K562 (cell line): ENCODE measurements at regions not wholly inside any gene's neighbourhood (a gene's known extent, or its start where the extent isn't known, plus 50 kb on each side); places are given as distances from the start of the nearest gene placed in this dataset.
A peak's percentile ranks its signal among the peaks of the same experiment; 100 is the strongest.

ENCODE experiments used
- ATAC-seq: fragments of 200-7000 bp; cut with Tn5 transposase; 3 replicates; pipeline ENCODE4 v1.9.1; 2020; ENCODE audit warnings: moderate library complexity
- BruUV-seq: library from RNA; stranded (reverse); fragments of 400-500 nt; replicated peaks from 2 replicates; lab custom pipeline; 2021; lab: Mats Ljungman, UMichigan
- CTCF ChIA-PET: fragments of 300-600 bp; formaldehyde crosslinking; extraction: SDS; loops from one replicate; lab custom pipeline; 2021; ENCODE audit warnings: low intra/inter-chr PET ratio; lab: Yijun Ruan, JAX
- POLR2A ChIA-PET: fragments of 300-600, 350-650 bp; sonication (Branson Sonifier 250); formaldehyde crosslinking; extraction: SDS; loops from one replicate; lab custom pipeline; 2021; ENCODE audit warnings: antibody characterized with exemption, inconsistent platforms; lab: Yijun Ruan, JAX
- DNase-seq, 4 experiments: peaks; one replicate each; pipeline versions ENCODE4 v3.0.0 to v3.0.0-alpha.2; 2011 to 2018; ENCODE audit warnings: low spot score in 3 of 4, mixed read lengths in 3 of 4; ENCODE audit errors: extremely low read depth in 1 of 4
- FAIRE-seq: peaks from 2 replicates; lab custom pipeline; 2011; peaks lifted over from hg19 to GRCh38; lab: Jason Lieb, UNC
- H2AFZ ChIP-seq: 2 replicates; pipeline ENCODE4 v1.6.0; 2011; ENCODE audit warnings: low read depth, low read length, control low read depth, inconsistent platforms
- H3K27ac ChIP-seq: fragments of 200-600 bp; 3 replicates; pipeline ENCODE4 v1.8.0; 2011; ENCODE audit warnings: low read depth, mild to moderate bottlenecking, control low read depth, inconsistent platforms, low read length, moderate library complexity, mixed read lengths; ENCODE audit errors: extremely low read depth
- H3K27me3 ChIP-seq, 2 experiments: fragments of 300-600 bp in 1 of 2; 2 replicates in 1 of 2; 3 replicates in 1 of 2; pipeline versions ENCODE4 v1.6.0 to v1.8.0; 2011; ENCODE audit warnings: inconsistent platforms in 2 of 2, low read length in 2 of 2, mild to moderate bottlenecking in 1 of 2, mixed read lengths in 1 of 2, moderate library complexity in 1 of 2; ENCODE audit not compliant: control insufficient read depth in 2 of 2, insufficient read depth in 2 of 2
- H3K36me3 ChIP-seq: fragments of 300-600 bp; 3 replicates; pipeline ENCODE4 v1.8.0; 2011; ENCODE audit warnings: mild to moderate bottlenecking, low read length, inconsistent platforms; ENCODE audit not compliant: control insufficient read depth, insufficient read depth
- H3K4me1 ChIP-seq, 2 experiments: fragments of 200-600 bp in 1 of 2; replicated peaks in 1 of 2; 2 replicates in 1 of 2; 3 replicates in 1 of 2; pipeline versions ENCODE4 v1.5.1 to v1.8.0; 2011; ENCODE audit warnings: inconsistent platforms in 2 of 2, low read length in 2 of 2, mild to moderate bottlenecking in 1 of 2, mixed read lengths in 1 of 2, moderate library complexity in 1 of 2; ENCODE audit not compliant: control insufficient read depth in 2 of 2, insufficient read depth in 2 of 2
- H3K4me2 ChIP-seq: 2 replicates; pipeline ENCODE4 v1.6.1; 2011; ENCODE audit warnings: low read length, control low read depth, inconsistent platforms, mixed read lengths; ENCODE audit not compliant: insufficient read depth
- H3K4me3 ChIP-seq: fragments of 200-600 bp; sonication (generic), shearing (Covaris generic); 2 replicates; pipeline ENCODE4 v1.5.1; 2016; ENCODE audit warnings: control low read depth, inconsistent platforms
- H3K79me2 ChIP-seq: fragments of 200-600 bp; 3 replicates; pipeline ENCODE4 v1.8.0; 2011; ENCODE audit warnings: low read length, inconsistent platforms; ENCODE audit not compliant: control insufficient read depth, insufficient read depth
- H3K9ac ChIP-seq, 2 experiments: 2 replicates each; pipeline versions ENCODE4 v1.6.0 to v1.6.1; 2011; ENCODE audit warnings: low read depth in 2 of 2, low read length in 2 of 2, control low read depth in 1 of 2, inconsistent platforms in 1 of 2, mild to moderate bottlenecking in 1 of 2, mixed read lengths in 1 of 2; ENCODE audit not compliant: insufficient read depth in 1 of 2
- H3K9me1 ChIP-seq: one replicate; pipeline ENCODE4 v1.6.0; 2011; ENCODE audit warnings: inconsistent platforms, mild to moderate bottlenecking, low read length, moderate library complexity; ENCODE audit not compliant: control insufficient read depth, insufficient read depth
- H3K9me3 ChIP-seq: replicated peaks from 2 replicates; pipeline ENCODE4 v1.5.1; 2011; ENCODE audit warnings: low read depth, low read length, inconsistent platforms; ENCODE audit not compliant: control insufficient read depth, insufficient read depth
- H4K20me1 ChIP-seq: replicated peaks from 2 replicates; pipeline ENCODE4 v1.6.1; 2011; ENCODE audit warnings: low read length, inconsistent platforms, mixed read lengths; ENCODE audit not compliant: control insufficient read depth, insufficient read depth
- ATF7 ChIP-seq: fragments of 450-650 bp; IDR thresholded peaks from 2 replicates; pipeline ENCODE4 v1.7.1; 2014; ENCODE audit warnings: mild to moderate bottlenecking, moderate library complexity
- BACH1 ChIP-seq: fragments of 200-800 bp; sonication (Bioruptor generic); IDR thresholded peaks from 2 replicates; pipeline ENCODE4 v1.6.1; 2016; ENCODE audit warnings: missing genetic modification characterization, missing compliant biosample characterization
- C11orf30 ChIP-seq: fragments of 450-650 bp; IDR thresholded peaks from 2 replicates; pipeline ENCODE4 v1.6.1; 2016; ENCODE audit warnings: low read depth, mild to moderate bottlenecking
- FOXJ2 ChIP-seq: fragments of 200-800 bp; sonication (Bioruptor generic); IDR thresholded peaks from 2 replicates; pipeline ENCODE4 v1.6.1; 2016; ENCODE audit warnings: missing genetic modification characterization, missing compliant biosample characterization
- KLF13 ChIP-seq: fragments of 450-650 bp; IDR thresholded peaks from 2 replicates; pipeline ENCODE4 v1.6.1; 2016; ENCODE audit warnings: missing genetic modification characterization, low read depth, mild to moderate bottlenecking, missing compliant biosample characterization, moderate library complexity, borderline replicate concordance
- MAFG ChIP-seq: fragments of 450-650 bp; conservative IDR thresholded peaks from 2 replicates; pipeline ENCODE4 v1.6.1; 2016; ENCODE audit warnings: missing genetic modification characterization, missing compliant biosample characterization
- RBM39 ChIP-seq: fragments of 200-400 bp; formaldehyde crosslinking; optimal IDR thresholded peaks from 2 replicates; pipeline ENCODE3; 2018; ENCODE audit warnings: low read depth, low read length
- RFX7 ChIP-seq: fragments of 250-450 bp; sonication (Bioruptor Pico); IDR thresholded peaks from 2 replicates; pipeline ENCODE4 v1.5.1; 2021; ENCODE audit warnings: mild to moderate bottlenecking
- ZNF316 ChIP-seq: fragments of 450-650 bp; IDR thresholded peaks from 2 replicates; pipeline ENCODE4 v1.6.1; 2016
- ZNF507 ChIP-seq: conservative IDR thresholded peaks from 2 replicates; pipeline ENCODE4 v1.6.1; 2017; ENCODE audit warnings: missing genetic modification characterization, missing compliant biosample characterization
- ZNF785 ChIP-seq: fragments of 250-450 bp; sonication (Bioruptor Pico); IDR thresholded peaks from 2 replicates; pipeline ENCODE4 v1.4.0; 2020; ENCODE audit warnings: mild to moderate bottlenecking
- WGBS: fragments of 100-300 bp; shearing (Covaris generic); methylation state at CpG from one replicate; pipeline ENCODE4 v1.1.6; 2016; ENCODE audit warnings: low coverage, mixed read lengths; ENCODE audit not compliant: insufficient coverage; ENCODE audit errors: missing lambda C conversion rate; 5-methylcytosine and 5-hydroxymethylcytosine counted together
- in situ Hi-C: fragments of 300-500 bp; cut with MboI; formaldehyde crosslinking; loops from 4 replicates; pipeline ENCODE4 v1.15.0; 2018; ENCODE audit warnings: inconsistent platforms, mixed read lengths
- intact Hi-C: fragments of 100-400 bp; cut with micrococcal nuclease; formaldehyde crosslinking; loops from 2 replicates; pipeline ENCODE4 v1.14.2; 2022

GRCh38 chr1:37166005-37166404 is 131.7 kb upstream of the GRIK3 start:
- DNase-seq (no peak), FAIRE-seq (no peak), ATAC-seq (no peak)
- H3K4me3 ChIP-seq = no peak overlapping the region
- no peaks in the 10 kb centered on the region; the same call in 1 of the 2 replicates for H4K20me1 ChIP-seq
- peak; percentile 75 for TF ChIP-seq ZNF507 (tag)
- no peak for TF ChIP-seq FOXJ2 (tag)
- peak; percentile 37; the same call in 1 of the 2 replicates for TF ChIP-seq C11orf30
- TF ChIP-seq MAFG (tag) = 0 out of 2 replicates have a peak, but pooled peaks have one; percentile 5
- no peak for TF ChIP-seq RBM39
- TF ChIP-seq ATF7 = no peak
- peak; percentile 73 for TF ChIP-seq ZNF316
- no peak for TF ChIP-seq BACH1
- no peak for TF ChIP-seq KLF13 (tag)
- no peak for TF ChIP-seq RFX7 (CRISPR knock-in tag)
- no peak for TF ChIP-seq ZNF785 (CRISPR knock-in tag)
- WGBS = 15% methylated on average over 2 of the region's 2 CpGs
- intact Hi-C loops = no loop called here
- no peak overlapping the region for H3K27ac ChIP-seq
- no peaks in the 10 kb centered on the region for H3K9me3 ChIP-seq
- no peak overlapping the region for H2AFZ ChIP-seq
- no peaks in the 10 kb centered on the region for H3K79me2 ChIP-seq
- 0 out of 5 replicates have a peak, but pooled peaks cover 0 to 4% of the 10 kb centered on the region in 2 experiments for H3K27me3 ChIP-seq
- no peaks in the 10 kb centered on the region for H3K4me1 ChIP-seq
- CTCF ChIA-PET = no interaction called here
- in situ Hi-C loops = no loop called here
- POLR2A ChIA-PET = no interaction called here
- no peaks in the 10 kb centered on the region for H3K9me1 ChIP-seq
- no peak overlapping the region for H3K4me2 ChIP-seq
- H3K9ac ChIP-seq = no peak overlapping the region
- no TSS peak for BruUV-seq
- H3K36me3 ChIP-seq = no peaks in the 10 kb centered on the region
